ENCODE measurements at regions not wholly inside any gene's neighbourhood (a gene's known extent, or its start where the extent isn't known, plus 50 kb on each side); places are given as distances from the start of the nearest gene placed in this dataset.

GRCh38 chr7:84412161-84412969 is 217.8 kb upstream of the SEMA3A start:
- peak; percentile 54 for DNase-seq (ENCODE audit: low read depth, low spot score)

GRCh38 chr7:84399661-84400060 is 205.1 kb upstream of the SEMA3A start:
- no peak for DNase-seq (ENCODE audit: low read depth, low spot score)

- DNase-seq (ENCODE audit: low read depth, low spot score): no peak
These were observed 199.6 kb upstream of the SEMA3A start for GRCh38 chr7:84394219-84394618.

GRCh38 chr7:84393786-84394185 is 199.2 kb upstream of the SEMA3A start:
- no peak for DNase-seq (ENCODE audit: low read depth, low spot score)

GRCh38 chr7:84390845-84391244 is 196.3 kb upstream of the SEMA3A start:
- no peak for DNase-seq (ENCODE audit: low read depth, low spot score)

GRCh38 chr7:84389242-84389641 is 194.7 kb upstream of the SEMA3A start:
- DNase-seq (ENCODE audit: low read depth, low spot score): no peak

- no peak for DNase-seq (ENCODE audit: low read depth, low spot score)
These were observed 193.0 kb upstream of the SEMA3A start for GRCh38 chr7:84387595-84387994.

- no peak for DNase-seq (ENCODE audit: low read depth, low spot score)
These were observed 189.8 kb upstream of the SEMA3A start for GRCh38 chr7:84384417-84384816.

GRCh38 chr7:84379446-84379845 is 184.9 kb upstream of the SEMA3A start:
- no peak for DNase-seq (ENCODE audit: low read depth, low spot score)

- DNase-seq (ENCODE audit: low read depth, low spot score): no peak
These were observed 178.1 kb upstream of the SEMA3A start for GRCh38 chr7:84372712-84373111.

- no peak for DNase-seq (ENCODE audit: low read depth, low spot score)
These were observed 177.6 kb upstream of the SEMA3A start for GRCh38 chr7:84372155-84372621.

- no peak for DNase-seq (ENCODE audit: low read depth, low spot score)
These were observed 175.5 kb upstream of the SEMA3A start for GRCh38 chr7:84370114-84370513.

- DNase-seq (ENCODE audit: low read depth, low spot score): no peak
These were observed 173.5 kb upstream of the SEMA3A start for GRCh38 chr7:84368122-84368521.

- DNase-seq (ENCODE audit: low read depth, low spot score): no peak
These were observed 170.1 kb upstream of the SEMA3A start for GRCh38 chr7:84364708-84365107.

- DNase-seq (ENCODE audit: low read depth, low spot score): no peak
These were observed 169.2 kb upstream of the SEMA3A start for GRCh38 chr7:84363741-84364140.

- no peak for DNase-seq (ENCODE audit: low read depth, low spot score)
These were observed 168.2 kb upstream of the SEMA3A start for GRCh38 chr7:84362828-84363227.

- DNase-seq (ENCODE audit: low read depth, low spot score): no peak
These were observed 167.8 kb upstream of the SEMA3A start for GRCh38 chr7:84362360-84362759.

GRCh38 chr7:84354866-84355265 is 160.3 kb upstream of the SEMA3A start:
- DNase-seq (ENCODE audit: low read depth, low spot score): no peak

- no peak for DNase-seq (ENCODE audit: low read depth, low spot score)
These were observed 159.4 kb upstream of the SEMA3A start for GRCh38 chr7:84354030-84354429.

- DNase-seq (ENCODE audit: low read depth, low spot score): no peak
These were observed 144.7 kb upstream of the SEMA3A start for GRCh38 chr7:84339306-84339705.

GRCh38 chr7:84337429-84337828 is 142.8 kb upstream of the SEMA3A start:
- no peak for DNase-seq (ENCODE audit: low read depth, low spot score)

GRCh38 chr7:84336766-84337165 is 142.2 kb upstream of the SEMA3A start:
- DNase-seq (ENCODE audit: low read depth, low spot score): no peak

GRCh38 chr7:84336303-84336702 is 141.7 kb upstream of the SEMA3A start:
- DNase-seq (ENCODE audit: low read depth, low spot score): peak; percentile 6

- DNase-seq (ENCODE audit: low read depth, low spot score): no peak
These were observed 137.0 kb upstream of the SEMA3A start for GRCh38 chr7:84331616-84332015.

Measured in brain pericyte (primary cell).